ENCODE measurements at regions not wholly inside any gene's neighbourhood (a gene's known extent, or its start where the extent isn't known, plus 50 kb on each side); places are given as distances from the start of the nearest gene placed in this dataset.

- DNase-seq: no peak
These were observed 951.3 kb downstream of the ZPLD1 start for GRCh38 chr3:103385961-103386656.

- no peak for DNase-seq
These were observed 953.4 kb downstream of the ZPLD1 start for GRCh38 chr3:103388214-103388613.

- DNase-seq: no peak
These were observed 954.5 kb downstream of the ZPLD1 start for GRCh38 chr3:103389356-103389755.

- DNase-seq: no peak
These were observed 958.8 kb downstream of the ZPLD1 start for GRCh38 chr3:103393395-103394186.

GRCh38 chr3:103403191-103403590 lies 968.4 kb downstream of the ZPLD1 start:
- DNase-seq: no peak

GRCh38 chr3:103406320-103406850 lies 971.6 kb downstream of the ZPLD1 start:
- peak; percentile 65 for DNase-seq

- no peak for DNase-seq
These were observed 975.4 kb downstream of the ZPLD1 start for GRCh38 chr3:103410231-103410630.

- no peak for DNase-seq
These were observed 986.6 kb downstream of the ZPLD1 start for GRCh38 chr3:103421460-103421859.

- DNase-seq: no peak
These were observed 1003.1 kb downstream of the ZPLD1 start for GRCh38 chr3:103437883-103438282.

GRCh38 chr3:103440539-103441203 lies 1005.9 kb downstream of the ZPLD1 start:
- peak; percentile 39 for DNase-seq

GRCh38 chr3:103446953-103447629 lies 1012.3 kb downstream of the ZPLD1 start:
- no peak for DNase-seq

GRCh38 chr3:103453152-103453551 lies 1018.3 kb downstream of the ZPLD1 start:
- DNase-seq: no peak

GRCh38 chr3:103459815-103460214 lies 1025.0 kb downstream of the ZPLD1 start:
- DNase-seq: no peak

- no peak for DNase-seq
These were observed 1035.7 kb downstream of the ZPLD1 start for GRCh38 chr3:103470498-103470897.

GRCh38 chr3:103494011-103494410 lies 1059.2 kb downstream of the ZPLD1 start:
- DNase-seq: no peak

GRCh38 chr3:103494512-103494911 lies 1059.7 kb downstream of the ZPLD1 start:
- no peak for DNase-seq

- DNase-seq: no peak
These were observed 1060.4 kb downstream of the ZPLD1 start for GRCh38 chr3:103495186-103495585.

GRCh38 chr3:103499132-103499900 lies 1064.5 kb downstream of the ZPLD1 start:
- no peak for DNase-seq

- DNase-seq: no peak
These were observed 1065.2 kb downstream of the ZPLD1 start for GRCh38 chr3:103499967-103500366.

GRCh38 chr3:103510760-103511159 lies 1075.9 kb downstream of the ZPLD1 start:
- DNase-seq: no peak

GRCh38 chr3:103511891-103512290 lies 1077.1 kb downstream of the ZPLD1 start:
- DNase-seq: no peak

GRCh38 chr3:103512595-103512994 lies 1077.8 kb downstream of the ZPLD1 start:
- no peak for DNase-seq

All from NCI-H82 (cell line).